Colonic mucosa (tissue), 4 donors: ENCODE measurements at regions not wholly inside any gene's neighbourhood (a gene's known extent, or its start where the extent isn't known, plus 50 kb on each side); places are given as distances from the start of the nearest gene placed in this dataset.

Experiments
- DNase-seq: peaks from one replicate; pipeline ENCODE4 v3.0.0-alpha.2; 2020
- H3K27ac ChIP-seq: fragments of 200-600 bp; one replicate; pipeline ENCODE4 v1.8.0; 2021
- H3K27me3 ChIP-seq: fragments of 200-600 bp; one replicate; pipeline ENCODE4 v1.8.0; 2021
- H3K36me3 ChIP-seq: fragments of 200-600 bp; one replicate; pipeline ENCODE4 v1.8.0; 2021
- H3K4me1 ChIP-seq: fragments of 200-600 bp; one replicate; pipeline ENCODE4 v1.8.0; 2021; ENCODE audit warnings: mild to moderate bottlenecking
- H3K4me3 ChIP-seq: fragments of 200-600 bp; one replicate; pipeline ENCODE4 v1.8.0; 2021
- H3K9ac ChIP-seq, 2 donors: one replicate each; pipeline ENCODE4 v1.7.0; 2013; ENCODE audit warnings: control low read depth in 2 of 2, low read depth in 2 of 2, low read length in 2 of 2
- H3K9me3 ChIP-seq: fragments of 200-600 bp; one replicate; pipeline ENCODE4 v1.8.0; 2021
- intact Hi-C: fragments of 100-400 bp; cut with DNase I; formaldehyde crosslinking; loops from one replicate; pipeline ENCODE4 v1.14.1; 2022
- TF ChIP-seq, protein P1 (sequence below): fragments of 200-600 bp; IDR thresholded peaks from one replicate; pipeline ENCODE4 v1.8.0; 2022; ENCODE audit warnings: antibody characterized with exemption, mild to moderate bottlenecking
- donor health status: healthy.
- donor health status: DM: no; HTN: no; CAD: no.
- donor health status: DM: no; HTN: no; CAD: no.

- Histone ChIP-seq H3K27me3 (no peaks in the 10 kb centered on the region), H3K9ac (no peak overlapping the region), H3K4me3 (no peak overlapping the region), H3K27ac (no peak overlapping the region), H3K4me1 (no peaks in the 10 kb centered on the region), H3K36me3 (no peaks in the 10 kb centered on the region), H3K9me3 (no peaks in the 10 kb centered on the region)
- TF ChIP-seq, protein P1, sequence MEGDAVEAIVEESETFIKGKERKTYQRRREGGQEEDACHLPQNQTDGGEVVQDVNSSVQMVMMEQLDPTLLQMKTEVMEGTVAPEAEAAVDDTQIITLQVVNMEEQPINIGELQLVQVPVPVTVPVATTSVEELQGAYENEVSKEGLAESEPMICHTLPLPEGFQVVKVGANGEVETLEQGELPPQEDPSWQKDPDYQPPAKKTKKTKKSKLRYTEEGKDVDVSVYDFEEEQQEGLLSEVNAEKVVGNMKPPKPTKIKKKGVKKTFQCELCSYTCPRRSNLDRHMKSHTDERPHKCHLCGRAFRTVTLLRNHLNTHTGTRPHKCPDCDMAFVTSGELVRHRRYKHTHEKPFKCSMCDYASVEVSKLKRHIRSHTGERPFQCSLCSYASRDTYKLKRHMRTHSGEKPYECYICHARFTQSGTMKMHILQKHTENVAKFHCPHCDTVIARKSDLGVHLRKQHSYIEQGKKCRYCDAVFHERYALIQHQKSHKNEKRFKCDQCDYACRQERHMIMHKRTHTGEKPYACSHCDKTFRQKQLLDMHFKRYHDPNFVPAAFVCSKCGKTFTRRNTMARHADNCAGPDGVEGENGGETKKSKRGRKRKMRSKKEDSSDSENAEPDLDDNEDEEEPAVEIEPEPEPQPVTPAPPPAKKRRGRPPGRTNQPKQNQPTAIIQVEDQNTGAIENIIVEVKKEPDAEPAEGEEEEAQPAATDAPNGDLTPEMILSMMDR, result no peak
- DNase-seq, result no peak
- intact Hi-C loops, result no loop called here
Measured at GRCh38 chr2:17228461-17228860, 289.8 kb downstream of the RAD51AP2 start.

DNA sequence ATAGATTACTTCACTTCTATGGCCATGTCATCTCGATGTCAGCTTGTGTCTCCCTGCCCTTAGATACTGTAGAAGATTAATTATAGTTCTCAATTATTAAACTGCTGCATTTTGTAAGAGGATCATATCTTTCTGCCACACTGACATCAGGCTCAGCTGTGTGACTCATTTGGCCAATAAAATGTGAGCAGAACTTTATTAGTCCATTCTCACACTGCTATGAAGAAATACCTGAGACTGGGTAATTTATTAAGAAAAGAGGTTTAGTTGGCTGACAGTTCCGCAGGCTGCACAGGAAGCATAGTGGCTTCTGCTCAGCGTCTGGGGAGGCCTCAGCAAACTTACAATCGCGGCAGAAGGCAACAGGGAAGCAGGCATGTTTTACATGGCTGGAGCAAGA is 290.4 kb downstream of the RAD51AP2 start:
- no peaks in the 10 kb centered on the region for H3K36me3 ChIP-seq
- DNase-seq, result no peak
- no peaks in the 10 kb centered on the region for H3K27me3 ChIP-seq
- intact Hi-C loops, result no loop called here
- H3K9ac ChIP-seq, result no peak overlapping the region
- no peaks in the 10 kb centered on the region for H3K4me1 ChIP-seq
- no peaks in the 10 kb centered on the region for H3K9me3 ChIP-seq
- TF ChIP-seq, protein P1, result no peak
- no peak overlapping the region for H3K27ac ChIP-seq
- no peak overlapping the region for H3K4me3 ChIP-seq

GRCh38 chr2:17226941-17227490 is 291.2 kb downstream of the RAD51AP2 start:
- TF ChIP-seq, protein P1, result no peak
- intact Hi-C loops, result no loop called here
- Histone ChIP-seq H3K27me3 (no peaks in the 10 kb centered on the region), H3K4me1 (no peaks in the 10 kb centered on the region), H3K9ac (no peak overlapping the region), H3K9me3 (no peaks in the 10 kb centered on the region), H3K27ac (no peak overlapping the region), H3K4me3 (no peak overlapping the region), H3K36me3 (no peaks in the 10 kb centered on the region)
- DNase-seq, result no peak

GRCh38 chr2:17223211-17223610 is 295.0 kb downstream of the RAD51AP2 start:
- intact Hi-C loops, result no loop called here
- Histone ChIP-seq H3K9ac (no peak overlapping the region), H3K4me1 (no peaks in the 10 kb centered on the region), H3K27ac (no peak overlapping the region), H3K27me3 (no peaks in the 10 kb centered on the region), H3K9me3 (no peaks in the 10 kb centered on the region), H3K4me3 (no peak overlapping the region), H3K36me3 (no peaks in the 10 kb centered on the region)
- DNase-seq, result no peak
- TF ChIP-seq, protein P1, result no peak

GRCh38 chr2:17208511-17208910 is 309.7 kb downstream of the RAD51AP2 start:
- no peaks in the 10 kb centered on the region for H3K36me3 ChIP-seq
- H3K9me3 ChIP-seq, result no peaks in the 10 kb centered on the region
- H3K27me3 ChIP-seq, result no peaks in the 10 kb centered on the region
- H3K27ac ChIP-seq, result no peak overlapping the region
- no peak overlapping the region for H3K4me3 ChIP-seq
- no peak overlapping the region for H3K9ac ChIP-seq
- intact Hi-C loops, result no loop called here
- DNase-seq, result no peak
- TF ChIP-seq, protein P1, result no peak
- H3K4me1 ChIP-seq, result no peaks in the 10 kb centered on the region
